ENCODE measurements at regions not wholly inside any gene's neighbourhood (a gene's known extent, or its start where the extent isn't known, plus 50 kb on each side); places are given as distances from the start of the nearest gene placed in this dataset.
"Not testable (repeated sequence)": the region's sequence is repeated elsewhere in the genome, so short reads cannot be mapped to it uniquely, and the experiment has no call there.

DNA sequence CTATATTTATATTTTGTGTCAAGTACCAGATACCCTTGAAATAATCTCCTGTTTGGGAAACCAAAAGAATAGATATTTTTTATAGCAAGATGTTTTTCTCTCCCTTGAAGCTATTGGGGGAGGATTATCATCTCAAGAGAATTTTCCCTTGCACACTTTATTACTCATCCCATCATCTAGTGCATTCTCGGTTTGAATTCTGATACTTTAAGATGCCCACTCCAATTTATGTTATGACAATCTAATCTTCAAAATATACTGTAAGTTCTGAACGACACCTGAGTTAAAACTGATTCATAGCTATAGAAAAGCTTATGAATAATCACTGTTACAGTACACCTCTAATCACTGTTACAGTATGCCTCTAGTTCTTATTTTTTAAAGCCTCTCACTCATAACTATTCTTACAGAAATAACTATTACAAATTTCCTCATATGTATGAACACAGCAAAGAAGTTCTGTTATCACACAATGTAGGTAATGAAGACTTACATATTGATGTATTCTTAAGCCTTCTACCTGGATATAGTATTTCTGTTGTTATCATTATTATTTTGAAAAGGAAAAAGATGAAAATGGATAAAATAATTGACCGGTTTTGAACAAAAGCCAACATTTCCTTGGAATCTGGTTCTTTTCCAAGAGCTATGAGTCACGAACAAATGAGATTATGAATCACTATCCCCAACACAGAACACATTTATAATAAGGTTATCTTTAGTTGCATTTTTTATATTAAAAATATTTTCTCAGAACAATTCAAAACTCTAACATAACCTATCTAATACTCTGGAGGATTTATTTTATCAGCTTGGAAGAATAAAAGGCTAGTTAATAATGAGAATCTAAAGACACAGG lies 72.3 kb upstream of the FAM13C start:
- H3K36me3 ChIP-seq (replicated peaks; ENCODE audit: low read depth, low read length), result no peaks in the 10 kb centered on the region
- H3K27me3 ChIP-seq (ENCODE audit: low read depth, low read length), result no peaks in the 10 kb centered on the region
- H3K9ac ChIP-seq (ENCODE audit: low read length), result no peak overlapping the region
- H3K9me3 ChIP-seq (ENCODE audit: insufficient read depth, low read length), result no peaks in the 10 kb centered on the region
- H3K4me1 ChIP-seq (ENCODE audit: low read length), result no peaks in the 10 kb centered on the region
- no peak overlapping the region for H3K4me2 ChIP-seq (ENCODE audit: low read length)
- no peak overlapping the region for H2AFZ ChIP-seq (ENCODE audit: low read depth, low read length)
- TF ChIP-seq, protein P1, sequence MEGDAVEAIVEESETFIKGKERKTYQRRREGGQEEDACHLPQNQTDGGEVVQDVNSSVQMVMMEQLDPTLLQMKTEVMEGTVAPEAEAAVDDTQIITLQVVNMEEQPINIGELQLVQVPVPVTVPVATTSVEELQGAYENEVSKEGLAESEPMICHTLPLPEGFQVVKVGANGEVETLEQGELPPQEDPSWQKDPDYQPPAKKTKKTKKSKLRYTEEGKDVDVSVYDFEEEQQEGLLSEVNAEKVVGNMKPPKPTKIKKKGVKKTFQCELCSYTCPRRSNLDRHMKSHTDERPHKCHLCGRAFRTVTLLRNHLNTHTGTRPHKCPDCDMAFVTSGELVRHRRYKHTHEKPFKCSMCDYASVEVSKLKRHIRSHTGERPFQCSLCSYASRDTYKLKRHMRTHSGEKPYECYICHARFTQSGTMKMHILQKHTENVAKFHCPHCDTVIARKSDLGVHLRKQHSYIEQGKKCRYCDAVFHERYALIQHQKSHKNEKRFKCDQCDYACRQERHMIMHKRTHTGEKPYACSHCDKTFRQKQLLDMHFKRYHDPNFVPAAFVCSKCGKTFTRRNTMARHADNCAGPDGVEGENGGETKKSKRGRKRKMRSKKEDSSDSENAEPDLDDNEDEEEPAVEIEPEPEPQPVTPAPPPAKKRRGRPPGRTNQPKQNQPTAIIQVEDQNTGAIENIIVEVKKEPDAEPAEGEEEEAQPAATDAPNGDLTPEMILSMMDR (IDR thresholded peaks at IDR 0.05; ENCODE audit: low read depth, low read length), result no peak
- TF ChIP-seq EZH2phosphoT487 (IDR thresholded peaks at IDR 0.05; ENCODE audit: low read depth), result no peak
- H3K27ac ChIP-seq (ENCODE audit: low read length), result no peak overlapping the region
- no peaks in the 10 kb centered on the region for H3K79me2 ChIP-seq (ENCODE audit: low read length)
- H3K4me3 ChIP-seq (ENCODE audit: low read length), result no peak overlapping the region
- no peaks in the 10 kb centered on the region for H4K20me1 ChIP-seq (ENCODE audit: insufficient read depth, low read length)

DNA sequence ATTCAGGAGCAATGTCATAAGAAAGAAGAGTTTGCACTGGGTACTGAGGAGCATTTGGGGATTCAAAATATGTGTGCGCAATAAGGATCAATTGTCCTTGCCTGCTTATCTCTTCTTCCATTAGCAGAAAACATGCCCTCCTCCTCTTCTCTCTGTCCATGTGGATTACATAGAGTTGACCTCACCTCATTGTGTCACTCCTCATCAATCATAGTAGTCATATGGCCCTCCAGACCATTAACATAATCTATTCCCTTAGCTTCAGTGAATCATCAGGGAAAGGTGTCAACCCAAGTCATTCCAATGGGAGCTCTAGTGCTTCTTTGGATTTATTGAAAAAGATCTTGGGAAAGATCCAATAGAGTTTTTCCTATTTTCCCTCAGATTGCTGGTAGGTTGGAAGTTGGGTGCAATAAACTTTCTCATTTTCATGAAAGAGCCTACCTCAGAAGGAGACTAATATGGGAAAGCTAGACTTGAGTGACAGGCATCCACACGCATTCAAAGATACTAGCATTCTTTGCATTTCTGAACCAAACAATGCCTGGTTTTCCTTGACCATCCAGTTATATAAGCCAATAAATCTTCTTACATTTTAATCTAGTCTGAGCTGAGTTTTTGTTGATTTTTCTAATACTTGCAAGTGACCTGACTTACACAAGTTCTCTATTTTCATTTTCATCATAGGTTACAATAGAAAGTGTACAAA lies 71.5 kb upstream of the FAM13C start:
- H3K4me3 ChIP-seq (ENCODE audit: low read length), result no peak overlapping the region
- no peak overlapping the region for H2AFZ ChIP-seq (ENCODE audit: low read depth, low read length)
- TF ChIP-seq EZH2phosphoT487 (IDR thresholded peaks at IDR 0.05; ENCODE audit: low read depth), result no peak
- TF ChIP-seq, protein P1 (IDR thresholded peaks at IDR 0.05; ENCODE audit: low read depth, low read length), result no peak
- H3K27ac ChIP-seq (ENCODE audit: low read length), result no peak overlapping the region
- H3K9ac ChIP-seq (ENCODE audit: low read length), result no peak overlapping the region
- no peaks in the 10 kb centered on the region for H3K9me3 ChIP-seq (ENCODE audit: insufficient read depth, low read length)
- no peaks in the 10 kb centered on the region for H3K79me2 ChIP-seq (ENCODE audit: low read length)
- no peaks in the 10 kb centered on the region for H3K27me3 ChIP-seq (ENCODE audit: low read depth, low read length)
- H3K4me2 ChIP-seq (ENCODE audit: low read length), result no peak overlapping the region
- H4K20me1 ChIP-seq (ENCODE audit: insufficient read depth, low read length), result no peaks in the 10 kb centered on the region
- no peaks in the 10 kb centered on the region for H3K36me3 ChIP-seq (replicated peaks; ENCODE audit: low read depth, low read length)
- H3K4me1 ChIP-seq (ENCODE audit: low read length), result no peaks in the 10 kb centered on the region

- no peak for TF ChIP-seq EZH2phosphoT487 (IDR thresholded peaks at IDR 0.05; ENCODE audit: low read depth)
- TF ChIP-seq, protein P1 (IDR thresholded peaks at IDR 0.05; ENCODE audit: low read depth, low read length), result no peak
- no peaks in the 10 kb centered on the region for H4K20me1 ChIP-seq (ENCODE audit: insufficient read depth, low read length)
- no peaks in the 10 kb centered on the region for H3K27me3 ChIP-seq (ENCODE audit: low read depth, low read length)
- H3K9me3 ChIP-seq (ENCODE audit: insufficient read depth, low read length), result no peaks in the 10 kb centered on the region
- H3K27ac ChIP-seq (ENCODE audit: low read length), result no peak overlapping the region
- H3K4me1 ChIP-seq (ENCODE audit: low read length), result no peaks in the 10 kb centered on the region
- H3K4me3 ChIP-seq (ENCODE audit: low read length), result no peak overlapping the region
- no peak overlapping the region for H3K9ac ChIP-seq (ENCODE audit: low read length)
- no peaks in the 10 kb centered on the region for H3K79me2 ChIP-seq (ENCODE audit: low read length)
- H3K4me2 ChIP-seq (ENCODE audit: low read length), result no peak overlapping the region
- no peak overlapping the region for H2AFZ ChIP-seq (ENCODE audit: low read depth, low read length)
- H3K36me3 ChIP-seq (replicated peaks; ENCODE audit: low read depth, low read length), result no peaks in the 10 kb centered on the region
Observed at GRCh38 chr10:59432207-59432900, 70.0 kb upstream of the FAM13C start.

- H3K27ac ChIP-seq (ENCODE audit: low read length); H3K79me2 ChIP-seq (ENCODE audit: low read length); H3K27me3 ChIP-seq (ENCODE audit: low read depth, low read length); H3K36me3 ChIP-seq (replicated peaks; ENCODE audit: low read depth, low read length); H3K9ac ChIP-seq (ENCODE audit: low read length); H3K4me1 ChIP-seq (ENCODE audit: low read length); H2AFZ ChIP-seq (ENCODE audit: low read depth, low read length); H3K4me2 ChIP-seq (ENCODE audit: low read length); H4K20me1 ChIP-seq (ENCODE audit: insufficient read depth, low read length); H3K9me3 ChIP-seq (ENCODE audit: insufficient read depth, low read length); H3K4me3 ChIP-seq (ENCODE audit: low read length): not testable (repeated sequence)
Observed at GRCh38 chr10:59413795-59414194, 51.4 kb upstream of the FAM13C start.

All from OCI-LY3 (cell line).